OCI-M1 (cell line): ENCODE measurements at regions not wholly inside any gene's neighbourhood (a gene's known extent, or its start where the extent isn't known, plus 50 kb on each side); places are given as distances from the start of the nearest gene placed in this dataset.

ENCODE experiments used
- DNase-seq: peaks from one replicate; lab custom pipeline; 2025; lab: John Stamatoyannopoulos, UW

GRCh38 chr13:50575138-50575537, 268.4 kb downstream of the DLEU7 start:
- no peak for DNase-seq

GRCh38 chr13:50576156-50576555, 267.3 kb downstream of the DLEU7 start:
- no peak for DNase-seq

GRCh38 chr13:50577806-50578205, 265.7 kb downstream of the DLEU7 start:
- no peak for DNase-seq

GRCh38 chr13:50580684-50581305, 262.7 kb downstream of the DLEU7 start:
- DNase-seq: no peak

- no peak for DNase-seq
Observed at GRCh38 chr13:50581586-50582196, 261.8 kb downstream of the DLEU7 start.

- no peak for DNase-seq
Observed at GRCh38 chr13:50584856-50585580, 258.5 kb downstream of the DLEU7 start.

- DNase-seq: no peak
Observed at GRCh38 chr13:50585674-50586413, 257.6 kb downstream of the DLEU7 start.

- DNase-seq: no peak
Observed at GRCh38 chr13:50586414-50587083, 256.9 kb downstream of the DLEU7 start.

- no peak for DNase-seq
Observed at GRCh38 chr13:50587115-50587514, 256.4 kb downstream of the DLEU7 start.

- peak; percentile 14 for DNase-seq
Observed at GRCh38 chr13:50587645-50588373, 255.7 kb downstream of the DLEU7 start.

- DNase-seq: no peak
Observed at GRCh38 chr13:50588491-50589130, 254.9 kb downstream of the DLEU7 start.

- DNase-seq: peak; percentile 60
Observed at GRCh38 chr13:50589139-50589538, 254.4 kb downstream of the DLEU7 start.

- peak; percentile 57 for DNase-seq
Observed at GRCh38 chr13:50589651-50590054, 253.8 kb downstream of the DLEU7 start.

- DNase-seq: no peak
Observed at GRCh38 chr13:50592412-50593155, 250.9 kb downstream of the DLEU7 start.

GRCh38 chr13:50593207-50593606, 250.3 kb downstream of the DLEU7 start:
- DNase-seq: no peak

- peak; percentile 67 for DNase-seq
Observed at GRCh38 chr13:50594276-50595051, 249.0 kb downstream of the DLEU7 start.

- no peak for DNase-seq
Observed at GRCh38 chr13:50595196-50595595, 248.3 kb downstream of the DLEU7 start.

GRCh38 chr13:50596156-50596555, 247.3 kb downstream of the DLEU7 start:
- no peak for DNase-seq

GRCh38 chr13:50596776-50597203, 246.7 kb downstream of the DLEU7 start:
- DNase-seq: no peak
